ENCODE measurements at regions not wholly inside any gene's neighbourhood (a gene's known extent, or its start where the extent isn't known, plus 50 kb on each side); places are given as distances from the start of the nearest gene placed in this dataset.

DNA sequence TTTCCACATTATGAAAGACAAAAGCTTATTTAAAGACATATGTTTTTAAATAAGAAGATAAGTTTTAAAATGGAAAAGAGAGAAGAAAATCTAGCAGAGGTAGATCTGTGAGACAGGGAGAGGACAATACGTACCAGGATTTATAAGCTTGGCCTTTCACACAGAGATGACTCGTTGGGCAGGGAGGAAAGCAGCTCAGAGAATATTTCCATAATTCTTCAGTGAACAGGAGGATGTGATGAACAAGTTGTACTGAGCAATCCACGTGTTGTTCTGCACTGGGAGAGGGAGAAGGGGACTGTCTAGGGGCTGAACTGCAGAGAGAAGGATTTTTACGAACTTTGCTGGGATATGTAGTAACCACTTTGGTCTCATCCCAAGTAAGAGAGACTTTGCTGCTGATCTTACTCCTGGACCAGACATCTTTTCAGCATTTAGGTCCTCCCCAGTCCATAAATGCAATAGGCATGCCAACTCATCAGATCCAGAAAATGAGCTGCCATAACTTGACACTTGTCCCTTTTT lies 162.5 kb upstream of the SETBP1 start:
- H3K27ac ChIP-seq (ENCODE audit: extremely low read depth, low read depth, low read length), result no peak overlapping the region
- no peaks in the 10 kb centered on the region for H3K9me3 ChIP-seq (ENCODE audit: control insufficient read depth, insufficient read depth, low read depth, low read length)
- H3K4me1 ChIP-seq (ENCODE audit: control insufficient read depth, insufficient read depth, low read length), result no peaks in the 10 kb centered on the region
- POLR2A ChIA-PET, result no interaction called here
- no peak for TF ChIP-seq ZNF707 (tag by site-specific recombination; IDR thresholded peaks at IDR 0.05)
- TF ChIP-seq ZSCAN30 (tag by site-specific recombination; IDR thresholded peaks at IDR 0.05), result no peak
- TF ChIP-seq ZNF132 (tag by site-specific recombination; IDR thresholded peaks at IDR 0.05; ENCODE audit: borderline replicate concordance), result no peak
- TF ChIP-seq ZNF768 (tag by site-specific recombination; IDR thresholded peaks at IDR 0.05), result no peak
- no peak for TF ChIP-seq KLF8 (tag by site-specific recombination; IDR thresholded peaks at IDR 0.05)
- no peak for TF ChIP-seq ZNF747 (tag by site-specific recombination; IDR thresholded peaks at IDR 0.05)
- TF ChIP-seq ZNF843 (tag by site-specific recombination; IDR thresholded peaks at IDR 0.05), result no peak
- TF ChIP-seq ZNF114 (tag by site-specific recombination; IDR thresholded peaks at IDR 0.05), result no peak
- TF ChIP-seq ZNF555 (tag by site-specific recombination; conservative IDR thresholded peaks at IDR 0.05), result no peak
- TF ChIP-seq CTCF (tag by site-specific recombination; IDR thresholded peaks at IDR 0.05), result no peak
- CTCF ChIA-PET, result interaction anchor here (1.2 kb wide), 1 partner anchor 758 kb away, joined by 3 read pairs; no protein-coding TSS in a partner anchor
- no peak overlapping the region for H3K4me3 ChIP-seq (ENCODE audit: low read depth, low read length)
- no peaks in the 10 kb centered on the region for H3K36me3 ChIP-seq (ENCODE audit: control insufficient read depth in 2 of 2, insufficient read depth in 1 of 2, low read length in 2 of 2)

DNA sequence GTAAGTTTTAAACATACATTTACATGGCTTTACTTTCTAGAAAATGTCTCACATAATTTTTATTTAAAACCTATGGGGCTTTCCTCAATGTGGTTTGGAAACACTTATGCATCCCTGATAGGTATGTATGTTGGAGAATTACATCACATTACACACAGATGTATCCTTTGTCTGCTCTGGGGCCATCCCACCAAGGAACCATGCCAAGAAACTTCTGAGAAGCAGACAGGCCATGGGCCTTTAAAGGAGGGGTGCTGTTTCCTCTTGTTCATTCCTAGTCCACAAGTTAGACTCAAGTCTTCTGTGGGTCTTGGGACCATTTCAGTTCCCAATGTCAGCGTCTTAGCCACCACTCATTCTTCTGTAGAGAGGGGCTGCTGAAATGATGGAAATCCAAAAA lies 162.0 kb upstream of the SETBP1 start:
- POLR2A ChIA-PET, result no interaction called here
- Histone ChIP-seq H3K4me1 (ENCODE audit: control insufficient read depth, insufficient read depth, low read length) (no peaks in the 10 kb centered on the region), H3K27ac (ENCODE audit: extremely low read depth, low read depth, low read length) (no peak overlapping the region), H3K4me3 (ENCODE audit: low read depth, low read length) (no peak overlapping the region), H3K36me3 (ENCODE audit: control insufficient read depth in 2 of 2, insufficient read depth in 1 of 2, low read length in 2 of 2) (no peaks in the 10 kb centered on the region), H3K9me3 (ENCODE audit: control insufficient read depth, insufficient read depth, low read depth, low read length) (no peaks in the 10 kb centered on the region)
- TF ChIP-seq ZNF302 (tag by site-specific recombination; IDR thresholded peaks at IDR 0.05; ENCODE audit: low read depth) (no peak), ZNF610 (tag by site-specific recombination; IDR thresholded peaks at IDR 0.05; ENCODE audit: borderline replicate concordance) (no peak), ZNF221 (tag by site-specific recombination; IDR thresholded peaks at IDR 0.05; ENCODE audit: borderline replicate concordance) (no peak), ZBTB1 (tag by site-specific recombination; IDR thresholded peaks at IDR 0.05) (no peak), ZNF561 (tag by site-specific recombination; IDR thresholded peaks at IDR 0.05; ENCODE audit: borderline replicate concordance) (no peak), ZNF175 (tag by site-specific recombination; IDR thresholded peaks at IDR 0.05) (no peak), ZNF174 (tag by site-specific recombination; IDR thresholded peaks at IDR 0.05) (no peak), ZNF514 (tag by site-specific recombination; IDR thresholded peaks at IDR 0.05) (no peak), PRDM1 (tag by site-specific recombination; IDR thresholded peaks at IDR 0.05) (no peak), ZFHX2 (tag by site-specific recombination; conservative IDR thresholded peaks at IDR 0.05) (no peak), ZNF112 (tag by site-specific recombination; IDR thresholded peaks at IDR 0.05) (no peak), ZNF558 (tag by site-specific recombination; IDR thresholded peaks at IDR 0.05) (no peak), ZNF621 (tag by site-specific recombination; IDR thresholded peaks at IDR 0.05) (no peak), ZBTB49 (tag by site-specific recombination; IDR thresholded peaks at IDR 0.05; ENCODE audit: low read depth) (no peak), YY1 (tag by site-specific recombination; IDR thresholded peaks at IDR 0.05) (no peak), ZNF660 (tag by site-specific recombination; IDR thresholded peaks at IDR 0.05) (no peak)
- TF ChIP-seq, protein P1, sequence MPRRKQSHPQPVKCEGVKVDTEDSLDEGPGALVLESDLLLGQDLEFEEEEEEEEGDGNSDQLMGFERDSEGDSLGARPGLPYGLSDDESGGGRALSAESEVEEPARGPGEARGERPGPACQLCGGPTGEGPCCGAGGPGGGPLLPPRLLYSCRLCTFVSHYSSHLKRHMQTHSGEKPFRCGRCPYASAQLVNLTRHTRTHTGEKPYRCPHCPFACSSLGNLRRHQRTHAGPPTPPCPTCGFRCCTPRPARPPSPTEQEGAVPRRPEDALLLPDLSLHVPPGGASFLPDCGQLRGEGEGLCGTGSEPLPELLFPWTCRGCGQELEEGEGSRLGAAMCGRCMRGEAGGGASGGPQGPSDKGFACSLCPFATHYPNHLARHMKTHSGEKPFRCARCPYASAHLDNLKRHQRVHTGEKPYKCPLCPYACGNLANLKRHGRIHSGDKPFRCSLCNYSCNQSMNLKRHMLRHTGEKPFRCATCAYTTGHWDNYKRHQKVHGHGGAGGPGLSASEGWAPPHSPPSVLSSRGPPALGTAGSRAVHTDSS (tag by site-specific recombination; IDR thresholded peaks at IDR 0.05), result no peak
- TF ChIP-seq, protein P2, sequence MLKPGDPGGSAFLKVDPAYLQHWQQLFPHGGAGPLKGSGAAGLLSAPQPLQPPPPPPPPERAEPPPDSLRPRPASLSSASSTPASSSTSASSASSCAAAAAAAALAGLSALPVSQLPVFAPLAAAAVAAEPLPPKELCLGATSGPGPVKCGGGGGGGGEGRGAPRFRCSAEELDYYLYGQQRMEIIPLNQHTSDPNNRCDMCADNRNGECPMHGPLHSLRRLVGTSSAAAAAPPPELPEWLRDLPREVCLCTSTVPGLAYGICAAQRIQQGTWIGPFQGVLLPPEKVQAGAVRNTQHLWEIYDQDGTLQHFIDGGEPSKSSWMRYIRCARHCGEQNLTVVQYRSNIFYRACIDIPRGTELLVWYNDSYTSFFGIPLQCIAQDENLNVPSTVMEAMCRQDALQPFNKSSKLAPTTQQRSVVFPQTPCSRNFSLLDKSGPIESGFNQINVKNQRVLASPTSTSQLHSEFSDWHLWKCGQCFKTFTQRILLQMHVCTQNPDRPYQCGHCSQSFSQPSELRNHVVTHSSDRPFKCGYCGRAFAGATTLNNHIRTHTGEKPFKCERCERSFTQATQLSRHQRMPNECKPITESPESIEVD (tag by site-specific recombination; IDR thresholded peaks at IDR 0.05), result no peak
- TF ChIP-seq, protein P3, sequence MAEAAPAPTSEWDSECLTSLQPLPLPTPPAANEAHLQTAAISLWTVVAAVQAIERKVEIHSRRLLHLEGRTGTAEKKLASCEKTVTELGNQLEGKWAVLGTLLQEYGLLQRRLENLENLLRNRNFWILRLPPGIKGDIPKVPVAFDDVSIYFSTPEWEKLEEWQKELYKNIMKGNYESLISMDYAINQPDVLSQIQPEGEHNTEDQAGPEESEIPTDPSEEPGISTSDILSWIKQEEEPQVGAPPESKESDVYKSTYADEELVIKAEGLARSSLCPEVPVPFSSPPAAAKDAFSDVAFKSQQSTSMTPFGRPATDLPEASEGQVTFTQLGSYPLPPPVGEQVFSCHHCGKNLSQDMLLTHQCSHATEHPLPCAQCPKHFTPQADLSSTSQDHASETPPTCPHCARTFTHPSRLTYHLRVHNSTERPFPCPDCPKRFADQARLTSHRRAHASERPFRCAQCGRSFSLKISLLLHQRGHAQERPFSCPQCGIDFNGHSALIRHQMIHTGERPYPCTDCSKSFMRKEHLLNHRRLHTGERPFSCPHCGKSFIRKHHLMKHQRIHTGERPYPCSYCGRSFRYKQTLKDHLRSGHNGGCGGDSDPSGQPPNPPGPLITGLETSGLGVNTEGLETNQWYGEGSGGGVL (tag by site-specific recombination; IDR thresholded peaks at IDR 0.05), result no peak
- CTCF ChIA-PET, result no interaction called here

Measured in HEK293 (cell line).